PFSK-1 (cell line): ENCODE measurements at regions not wholly inside any gene's neighbourhood (a gene's known extent, or its start where the extent isn't known, plus 50 kb on each side); places are given as distances from the start of the nearest gene placed in this dataset.

Source experiments
- REST ChIP-seq, 2 experiments: IDR thresholded peaks; 2 replicates each; pipeline versions ENCODE4 v1.6.1 to v1.8.0; 2011 to 2012; ENCODE audit warnings: low read depth in 2 of 2, low read length in 2 of 2, control low read depth in 1 of 2, inconsistent platforms in 1 of 2, mild to moderate bottlenecking in 1 of 2, moderate library complexity in 1 of 2; ENCODE audit not compliant: insufficient read depth in 1 of 2
- SIN3A ChIP-seq: IDR thresholded peaks from 2 replicates; pipeline ENCODE4 v1.6.1; 2012; ENCODE audit warnings: mild to moderate bottlenecking, low read length, moderate library complexity, borderline replicate concordance; ENCODE audit not compliant: insufficient read depth

DNA sequence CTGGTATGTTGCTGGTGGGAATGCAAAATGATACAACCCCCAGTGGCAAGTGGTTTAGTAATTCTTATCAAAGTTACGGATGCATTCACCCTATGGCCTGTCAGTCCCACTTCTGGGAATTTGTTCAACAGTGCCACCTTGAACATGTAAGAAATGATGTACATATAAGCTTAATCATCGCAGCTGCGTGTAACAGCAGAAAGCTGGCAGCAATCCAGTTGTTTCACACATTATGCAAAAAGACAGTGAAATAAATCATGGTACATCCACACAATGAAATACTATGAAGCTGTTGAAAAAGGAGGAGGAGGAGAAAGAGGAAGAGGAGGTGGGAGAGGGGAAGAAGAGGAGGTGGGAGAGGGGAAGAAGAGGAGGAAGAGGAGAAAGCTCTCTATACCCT is 76.2 kb upstream of the MYL10 start:
- TF ChIP-seq SIN3A (no peak), REST (IDR thresholded peaks at IDR 0.05; ENCODE audit: insufficient read depth in 1 of 2, low read depth in 2 of 2, low read length in 2 of 2) (no peak)
